ENCODE measurements at regions not wholly inside any gene's neighbourhood (a gene's known extent, or its start where the extent isn't known, plus 50 kb on each side); places are given as distances from the start of the nearest gene placed in this dataset.
"Not testable (repeated sequence)": the region's sequence is repeated elsewhere in the genome, so short reads cannot be mapped to it uniquely, and the experiment has no call there.

DNA sequence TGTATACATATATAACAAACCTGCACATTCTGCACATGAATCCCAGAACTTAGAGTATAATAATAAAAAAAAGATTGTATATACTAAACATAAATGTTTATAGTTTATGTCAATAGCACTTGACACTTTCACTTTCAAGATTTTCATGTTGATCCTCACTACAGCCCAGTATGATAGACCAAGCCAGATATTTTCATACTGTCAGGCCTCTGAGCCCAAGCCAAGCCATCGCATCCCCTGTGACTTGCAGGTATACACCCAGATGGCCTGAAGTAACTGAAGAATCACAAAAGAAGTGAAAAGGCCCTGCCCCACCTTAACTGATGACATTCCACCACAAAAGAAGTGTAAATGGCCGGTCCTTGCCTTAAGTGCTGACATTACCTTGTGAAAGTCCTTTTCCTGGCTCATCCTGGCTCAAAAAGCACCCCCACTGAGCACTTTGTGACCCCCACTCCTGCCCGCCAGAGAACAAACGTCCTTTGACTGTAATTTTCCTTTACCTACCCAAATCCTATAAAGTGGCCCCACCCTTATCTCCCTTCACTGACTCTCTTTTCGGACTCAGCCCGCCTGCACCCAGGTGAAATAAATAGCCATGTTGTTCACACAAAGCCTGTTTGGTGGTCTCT, 555.5 kb upstream of the ADGRL2 start:
- TF ChIP-seq, protein P1, sequence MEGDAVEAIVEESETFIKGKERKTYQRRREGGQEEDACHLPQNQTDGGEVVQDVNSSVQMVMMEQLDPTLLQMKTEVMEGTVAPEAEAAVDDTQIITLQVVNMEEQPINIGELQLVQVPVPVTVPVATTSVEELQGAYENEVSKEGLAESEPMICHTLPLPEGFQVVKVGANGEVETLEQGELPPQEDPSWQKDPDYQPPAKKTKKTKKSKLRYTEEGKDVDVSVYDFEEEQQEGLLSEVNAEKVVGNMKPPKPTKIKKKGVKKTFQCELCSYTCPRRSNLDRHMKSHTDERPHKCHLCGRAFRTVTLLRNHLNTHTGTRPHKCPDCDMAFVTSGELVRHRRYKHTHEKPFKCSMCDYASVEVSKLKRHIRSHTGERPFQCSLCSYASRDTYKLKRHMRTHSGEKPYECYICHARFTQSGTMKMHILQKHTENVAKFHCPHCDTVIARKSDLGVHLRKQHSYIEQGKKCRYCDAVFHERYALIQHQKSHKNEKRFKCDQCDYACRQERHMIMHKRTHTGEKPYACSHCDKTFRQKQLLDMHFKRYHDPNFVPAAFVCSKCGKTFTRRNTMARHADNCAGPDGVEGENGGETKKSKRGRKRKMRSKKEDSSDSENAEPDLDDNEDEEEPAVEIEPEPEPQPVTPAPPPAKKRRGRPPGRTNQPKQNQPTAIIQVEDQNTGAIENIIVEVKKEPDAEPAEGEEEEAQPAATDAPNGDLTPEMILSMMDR (IDR thresholded peaks at IDR 0.05 in 4 of 5, conservative IDR thresholded peaks at IDR 0.05 in 1 of 5): not testable (repeated sequence)
- TF ChIP-seq POLR2A (IDR thresholded peaks at IDR 0.05): not testable (repeated sequence)
